K562 (cell line): ENCODE measurements at regions not wholly inside any gene's neighbourhood (a gene's known extent, or its start where the extent isn't known, plus 50 kb on each side); places are given as distances from the start of the nearest gene placed in this dataset.

ENCODE experiments used
- NBN ChIP-seq: fragments of 450-650 bp; IDR thresholded peaks from 2 replicates; pipeline ENCODE4 v1.6.1; 2016; ENCODE audit warnings: low read depth, mild to moderate bottlenecking
- SETDB1 ChIP-seq: IDR thresholded peaks from one replicate; pipeline ENCODE4 v1.6.1; 2012; ENCODE audit warnings: low read length, control low read depth, inconsistent platforms
- TF ChIP-seq, protein P1 (sequence below): fragments of 450-650 bp; IDR thresholded peaks from 2 replicates; pipeline ENCODE4 v1.7.0; 2016; ENCODE audit warnings: borderline replicate concordance
- TF ChIP-seq, protein P2 (sequence below): sonication (generic); formaldehyde crosslinking; IDR thresholded peaks from 2 replicates; pipeline ENCODE4 v1.5.0; 2020; ENCODE audit warnings: missing genetic modification reagents

DNA sequence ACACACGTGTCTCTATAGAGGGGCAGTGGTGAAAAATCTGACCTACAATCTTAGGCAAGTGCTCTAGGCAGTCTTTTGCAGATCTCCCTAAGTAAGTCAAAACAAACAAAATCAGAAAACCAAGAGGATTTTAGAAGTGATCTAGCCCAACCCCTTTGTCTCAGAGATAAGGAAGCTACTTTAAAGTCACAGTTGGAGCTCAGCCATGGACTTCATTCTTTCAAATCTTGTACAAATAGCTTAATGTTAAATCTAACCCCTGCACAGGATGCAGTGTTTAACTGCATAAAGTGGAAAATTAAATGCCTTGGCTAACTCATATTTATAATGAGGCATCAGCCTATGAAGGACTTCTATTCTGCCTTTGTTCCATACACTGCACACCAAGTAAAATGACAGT is 135.1 kb upstream of the RFX3 start:
- TF ChIP-seq, protein P1, sequence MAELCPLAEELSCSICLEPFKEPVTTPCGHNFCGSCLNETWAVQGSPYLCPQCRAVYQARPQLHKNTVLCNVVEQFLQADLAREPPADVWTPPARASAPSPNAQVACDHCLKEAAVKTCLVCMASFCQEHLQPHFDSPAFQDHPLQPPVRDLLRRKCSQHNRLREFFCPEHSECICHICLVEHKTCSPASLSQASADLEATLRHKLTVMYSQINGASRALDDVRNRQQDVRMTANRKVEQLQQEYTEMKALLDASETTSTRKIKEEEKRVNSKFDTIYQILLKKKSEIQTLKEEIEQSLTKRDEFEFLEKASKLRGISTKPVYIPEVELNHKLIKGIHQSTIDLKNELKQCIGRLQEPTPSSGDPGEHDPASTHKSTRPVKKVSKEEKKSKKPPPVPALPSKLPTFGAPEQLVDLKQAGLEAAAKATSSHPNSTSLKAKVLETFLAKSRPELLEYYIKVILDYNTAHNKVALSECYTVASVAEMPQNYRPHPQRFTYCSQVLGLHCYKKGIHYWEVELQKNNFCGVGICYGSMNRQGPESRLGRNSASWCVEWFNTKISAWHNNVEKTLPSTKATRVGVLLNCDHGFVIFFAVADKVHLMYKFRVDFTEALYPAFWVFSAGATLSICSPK = no peak
- TF ChIP-seq SETDB1 (no peak), NBN (no peak)
- TF ChIP-seq, protein P2, sequence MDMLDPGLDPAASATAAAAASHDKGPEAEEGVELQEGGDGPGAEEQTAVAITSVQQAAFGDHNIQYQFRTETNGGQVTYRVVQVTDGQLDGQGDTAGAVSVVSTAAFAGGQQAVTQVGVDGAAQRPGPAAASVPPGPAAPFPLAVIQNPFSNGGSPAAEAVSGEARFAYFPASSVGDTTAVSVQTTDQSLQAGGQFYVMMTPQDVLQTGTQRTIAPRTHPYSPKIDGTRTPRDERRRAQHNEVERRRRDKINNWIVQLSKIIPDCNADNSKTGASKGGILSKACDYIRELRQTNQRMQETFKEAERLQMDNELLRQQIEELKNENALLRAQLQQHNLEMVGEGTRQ = no peak
